ENCODE measurements at regions not wholly inside any gene's neighbourhood (a gene's known extent, or its start where the extent isn't known, plus 50 kb on each side); places are given as distances from the start of the nearest gene placed in this dataset.

GRCh38 chr2:103880081-103880834 lies 973.7 kb upstream of the POU3F3 start:
- Histone ChIP-seq H2AFZ (ENCODE audit: insufficient read depth, low read depth, low read length, poor library complexity, severe bottlenecking) (no peak overlapping the region), H3K36me3 (replicated peaks in 1 of 2; ENCODE audit: control insufficient read depth in 1 of 2, insufficient read depth in 2 of 2, low read length in 2 of 2) (no peaks in the 10 kb centered on the region), H3K9ac (ENCODE audit: insufficient read depth, low read length, poor library complexity, severe bottlenecking) (no peak overlapping the region), H3K27me3 (ENCODE audit: control insufficient read depth in 2 of 2, insufficient read depth in 2 of 2, low read length in 2 of 2) (no peaks in the 10 kb centered on the region), H3K4me1 (ENCODE audit: control insufficient read depth in 1 of 2, insufficient read depth in 2 of 2, low read length in 2 of 2) (no peaks in the 10 kb centered on the region), H3K9me3 (replicated peaks in 1 of 2; ENCODE audit: control insufficient read depth in 1 of 2, insufficient read depth in 1 of 2, low read length in 2 of 2) (peaks cover 0 to 5% of the 10 kb centered on the region in 2 donors), H3K4me3 (replicated peaks in 1 of 3; ENCODE audit: low read depth in 2 of 3, low read length in 3 of 3) (no peak overlapping the region), H4K20me1 (ENCODE audit: insufficient read depth, low read length) (no peaks in the 10 kb centered on the region), H3K27ac (ENCODE audit: low read depth in 1 of 2, low read length in 2 of 2) (no peak overlapping the region), H3K79me2 (ENCODE audit: insufficient read depth, low read length) (no peaks in the 10 kb centered on the region), H3K4me2 (replicated peaks; ENCODE audit: extremely low read depth, low read length, poor library complexity, severe bottlenecking) (no peak overlapping the region)
- peaks cover 0 to 4% (median 0%) of the 10 kb centered on the region in 7 donors for H3K9me3 Mint-ChIP-seq
- peaks cover 0 to 2% (median 0%) of the 10 kb centered on the region in 3 donors for H3K27me3 Mint-ChIP-seq (ENCODE audit: low read depth in 3 of 3)
- H3K4me1 Mint-ChIP-seq: no peaks in the 10 kb centered on the region
- DNase-seq: no peak
- no CpG with 5 or more reads among the region's 4 CpGs for WGBS (ENCODE audit: insufficient coverage)
- no peak for TF ChIP-seq CTCF (IDR thresholded peaks at IDR 0.05)
- no peak overlapping the region for H3K4me3 Mint-ChIP-seq
- intact Hi-C loops (cut with micrococcal nuclease): no loop called here
- no peak overlapping the region for H3K27ac Mint-ChIP-seq
- H3K36me3 Mint-ChIP-seq: no peaks in the 10 kb centered on the region

GRCh38 chr2:103887625-103888024 lies 966.3 kb upstream of the POU3F3 start:
- H3K9me3 ChIP-seq (replicated peaks in 1 of 2; ENCODE audit: control insufficient read depth in 1 of 2, insufficient read depth in 1 of 2, low read length in 2 of 2): peaks cover 0 to 5% of the 10 kb centered on the region in 2 donors
- Mint-ChIP-seq H3K4me3 (no peak overlapping the region), H3K27me3 (ENCODE audit: low read depth in 3 of 3) (peaks cover 0 to 3% (median 0%) of the 10 kb centered on the region in 3 donors), H3K36me3 (no peaks in the 10 kb centered on the region), H3K4me1 (no peaks in the 10 kb centered on the region), H3K27ac (no peak overlapping the region), H3K9me3 (peaks cover 0 to 7% (median 2%) of the 10 kb centered on the region in 7 donors)
- H3K4me1 ChIP-seq (ENCODE audit: control insufficient read depth in 1 of 2, insufficient read depth in 2 of 2, low read length in 2 of 2): no peaks in the 10 kb centered on the region
- no CpG with 5 or more reads among the region's 1 CpG for WGBS (ENCODE audit: insufficient coverage)
- no peaks in the 10 kb centered on the region for H3K79me2 ChIP-seq (ENCODE audit: insufficient read depth, low read length)
- no peak overlapping the region for H3K27ac ChIP-seq (ENCODE audit: low read depth in 1 of 2, low read length in 2 of 2)
- H3K4me3 ChIP-seq (replicated peaks in 1 of 3; ENCODE audit: low read depth in 2 of 3, low read length in 3 of 3): no peak overlapping the region
- H4K20me1 ChIP-seq (ENCODE audit: insufficient read depth, low read length): no peaks in the 10 kb centered on the region
- H3K4me2 ChIP-seq (replicated peaks; ENCODE audit: extremely low read depth, low read length, poor library complexity, severe bottlenecking): no peak overlapping the region
- no peaks in the 10 kb centered on the region for H3K36me3 ChIP-seq (replicated peaks in 1 of 2; ENCODE audit: control insufficient read depth in 1 of 2, insufficient read depth in 2 of 2, low read length in 2 of 2)
- DNase-seq: no peak
- intact Hi-C loops (cut with micrococcal nuclease): no loop called here
- H3K9ac ChIP-seq (ENCODE audit: insufficient read depth, low read length, poor library complexity, severe bottlenecking): no peak overlapping the region
- H2AFZ ChIP-seq (ENCODE audit: insufficient read depth, low read depth, low read length, poor library complexity, severe bottlenecking): no peak overlapping the region
- no peak for TF ChIP-seq CTCF (IDR thresholded peaks at IDR 0.05)
- no peaks in the 10 kb centered on the region for H3K27me3 ChIP-seq (ENCODE audit: control insufficient read depth in 2 of 2, insufficient read depth in 2 of 2, low read length in 2 of 2)
